ENCODE measurements at regions not wholly inside any gene's neighbourhood (a gene's known extent, or its start where the extent isn't known, plus 50 kb on each side); places are given as distances from the start of the nearest gene placed in this dataset.

DNA sequence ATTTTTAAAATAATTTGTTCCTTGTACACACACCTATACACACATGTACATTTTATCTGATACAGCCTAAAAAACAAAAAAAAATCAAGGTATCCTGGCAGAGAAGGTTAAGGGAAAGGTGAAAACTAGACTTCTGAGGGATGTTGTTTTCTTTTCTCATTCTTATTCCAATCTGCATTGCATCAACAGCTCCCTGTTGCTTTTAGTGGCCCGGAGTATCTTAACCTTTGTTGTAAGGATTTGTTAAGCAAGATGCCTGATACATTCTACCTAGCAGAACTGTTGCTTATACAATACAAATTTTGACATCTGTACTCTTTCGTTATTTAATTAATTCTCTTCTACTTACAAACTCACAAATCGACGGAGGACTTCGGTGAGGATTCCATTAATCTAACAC, 167.4 kb downstream of the GNAI1 start:
- TF ChIP-seq, protein P1, sequence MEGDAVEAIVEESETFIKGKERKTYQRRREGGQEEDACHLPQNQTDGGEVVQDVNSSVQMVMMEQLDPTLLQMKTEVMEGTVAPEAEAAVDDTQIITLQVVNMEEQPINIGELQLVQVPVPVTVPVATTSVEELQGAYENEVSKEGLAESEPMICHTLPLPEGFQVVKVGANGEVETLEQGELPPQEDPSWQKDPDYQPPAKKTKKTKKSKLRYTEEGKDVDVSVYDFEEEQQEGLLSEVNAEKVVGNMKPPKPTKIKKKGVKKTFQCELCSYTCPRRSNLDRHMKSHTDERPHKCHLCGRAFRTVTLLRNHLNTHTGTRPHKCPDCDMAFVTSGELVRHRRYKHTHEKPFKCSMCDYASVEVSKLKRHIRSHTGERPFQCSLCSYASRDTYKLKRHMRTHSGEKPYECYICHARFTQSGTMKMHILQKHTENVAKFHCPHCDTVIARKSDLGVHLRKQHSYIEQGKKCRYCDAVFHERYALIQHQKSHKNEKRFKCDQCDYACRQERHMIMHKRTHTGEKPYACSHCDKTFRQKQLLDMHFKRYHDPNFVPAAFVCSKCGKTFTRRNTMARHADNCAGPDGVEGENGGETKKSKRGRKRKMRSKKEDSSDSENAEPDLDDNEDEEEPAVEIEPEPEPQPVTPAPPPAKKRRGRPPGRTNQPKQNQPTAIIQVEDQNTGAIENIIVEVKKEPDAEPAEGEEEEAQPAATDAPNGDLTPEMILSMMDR (IDR thresholded peaks at IDR 0.05 in 4 of 5, conservative IDR thresholded peaks at IDR 0.05 in 1 of 5), result no peak
- TF ChIP-seq POLR2A (IDR thresholded peaks at IDR 0.05), result no peak

Data from gastrocnemius medialis (tissue), 4 donors.